ENCODE measurements at regions not wholly inside any gene's neighbourhood (a gene's known extent, or its start where the extent isn't known, plus 50 kb on each side); places are given as distances from the start of the nearest gene placed in this dataset.

DNA sequence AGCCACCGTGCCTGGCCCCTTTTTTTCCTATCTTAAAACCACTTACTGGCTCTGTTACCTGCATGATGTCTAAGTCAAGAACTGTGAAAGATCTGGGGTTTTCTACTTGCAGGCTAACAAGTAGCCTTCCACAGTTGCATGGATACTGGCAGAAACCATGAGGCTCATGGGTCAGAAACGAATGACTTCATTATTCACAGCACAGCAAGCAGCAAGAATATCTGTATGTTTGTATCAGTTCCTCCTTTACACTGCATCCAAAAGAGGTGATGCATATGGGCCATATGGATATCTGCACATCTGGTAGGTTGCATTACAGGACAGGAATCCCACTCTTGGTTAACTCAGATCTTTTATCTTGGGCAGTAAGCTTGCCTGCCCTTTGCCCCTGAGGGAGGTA is 154.9 kb upstream of the NUDT6 start:
- in situ Hi-C loops (cut with MboI; ENCODE audit: low sequenced_read_pairs), result no loop called here
- no peak overlapping the region for H3K4ac ChIP-seq (ENCODE audit: low read depth, low read length)
- H3K23ac ChIP-seq (ENCODE audit: low read depth, low read length), result no peak overlapping the region
- H2AFZ ChIP-seq (replicated peaks; ENCODE audit: low read length, poor library complexity), result no peak overlapping the region
- no TSS peak for BruUV-seq (replicated peaks)
- no peaks in the 10 kb centered on the region for H3K27me3 ChIP-seq (ENCODE audit: control insufficient read depth, insufficient read depth, low read length)
- H4K20me1 ChIP-seq (ENCODE audit: insufficient read depth, low read length), result no peaks in the 10 kb centered on the region
- intact Hi-C loops (cut with micrococcal nuclease), result loop anchor here (10.0 kb wide), 1 partner anchor 113 kb away; no protein-coding TSS in a partner anchor
- H2BK5ac ChIP-seq (ENCODE audit: low read depth, low read length, poor library complexity, severe bottlenecking), result no peak overlapping the region
- ChIA-PET POLR2A (ENCODE audit: unreplicated experiment) (no interaction called here), CTCF (no interaction called here)
- no peak for DNase-seq
- H3K4me1 ChIP-seq (ENCODE audit: control insufficient read depth, insufficient read depth, low read length), result no peaks in the 10 kb centered on the region
- H3K9me1 ChIP-seq (ENCODE audit: insufficient read depth, low read length), result no peaks in the 10 kb centered on the region
- H2BK20ac ChIP-seq (ENCODE audit: low read depth, low read length), result no peak overlapping the region
- no peaks in the 10 kb centered on the region for H3K79me1 ChIP-seq (ENCODE audit: low read depth in 1 of 2, low read length in 2 of 2)
- H4K5ac ChIP-seq (ENCODE audit: low read depth, low read length), result no peak overlapping the region
- H2BK120ac ChIP-seq (ENCODE audit: low read depth, low read length), result no peak overlapping the region
- no peak for ATAC-seq (ENCODE audit: low read depth)
- H4K8ac ChIP-seq (ENCODE audit: low read depth in 2 of 2, low read length in 2 of 2), result no peak overlapping the region
- no peak overlapping the region for H3K4me2 ChIP-seq (ENCODE audit: low read depth, low read length)
- H2BK15ac ChIP-seq (ENCODE audit: low read depth, low read length), result no peak overlapping the region
- H3K36me3 ChIP-seq (ENCODE audit: control insufficient read depth, insufficient read depth, low read length), result no peaks in the 10 kb centered on the region
- no peak overlapping the region for H4K91ac ChIP-seq (ENCODE audit: insufficient read depth, low read depth, low read length)
- TF ChIP-seq ELK1 (IDR thresholded peaks at IDR 0.05; ENCODE audit: borderline replicate concordance, low read depth, low read length), result no peak
- no peak for TF ChIP-seq MXI1 (IDR thresholded peaks at IDR 0.05; ENCODE audit: borderline replicate concordance, low read depth, low read length)
- no peak for TF ChIP-seq RCOR1 (IDR thresholded peaks at IDR 0.05; ENCODE audit: insufficient replicate concordance, low read length)
- TF ChIP-seq SMC3 (IDR thresholded peaks at IDR 0.05; ENCODE audit: low read depth, low read length), result no peak
- no peak for TF ChIP-seq BHLHE40 (IDR thresholded peaks at IDR 0.05; ENCODE audit: low read depth, low read length)
- TF ChIP-seq NFE2L2 (IDR thresholded peaks at IDR 0.05; ENCODE audit: low read depth, low read length), result no peak
- no peak for TF ChIP-seq MAFK (IDR thresholded peaks at IDR 0.05; ENCODE audit: low read depth, low read length)
- TF ChIP-seq POLR2A (IDR thresholded peaks at IDR 0.05; ENCODE audit: low read depth, low read length), result no peak
- H2AK9ac ChIP-seq (replicated peaks; ENCODE audit: low read depth, low read length, poor library complexity), result no peak overlapping the region
- H3K27ac ChIP-seq (ENCODE audit: insufficient read depth, low read length), result no peak overlapping the region
- no peak overlapping the region for H3K18ac ChIP-seq (ENCODE audit: low read depth, low read length)
- no peak overlapping the region for H3K14ac ChIP-seq (replicated peaks; ENCODE audit: low read depth, low read length)
- H3K9me3 ChIP-seq (ENCODE audit: control insufficient read depth, insufficient read depth, low read length), result no peaks in the 10 kb centered on the region
- H2AK5ac ChIP-seq (ENCODE audit: low read depth, low read length), result no peak overlapping the region
- H3K4me3 ChIP-seq (ENCODE audit: insufficient read depth, low read depth, low read length), result no peak overlapping the region
- no peak overlapping the region for H3K56ac ChIP-seq (ENCODE audit: extremely low read depth, insufficient read depth, low read length)
- WGBS, 2 experiments (ENCODE audit: extremely low coverage in 2 of 2, insufficient read length in 1 of 2), result no CpG with 5 or more reads among the region's 2 CpGs
- dilution Hi-C loops (cut with HindIII; ENCODE audit: low sequenced_read_pairs, unreplicated experiment), result no loop called here
- H3K9ac ChIP-seq (ENCODE audit: low read depth, low read length), result no peak overlapping the region
